HCT116 (cell line): ENCODE measurements at regions not wholly inside any gene's neighbourhood (a gene's known extent, or its start where the extent isn't known, plus 50 kb on each side); places are given as distances from the start of the nearest gene placed in this dataset.
A peak's percentile ranks its signal among the peaks of the same experiment; 100 is the strongest.

Source experiments
- ATAC-seq: fragments of 200-7000 bp; cut with Tn5 transposase; 2 replicates; pipeline ENCODE4 v1.9.1; 2020; ENCODE audit warnings: mild to moderate bottlenecking, moderate library complexity
- BruUV-seq: library from RNA; stranded (reverse); fragments of 400-500 nt; replicated peaks from 2 replicates; lab custom pipeline; 2021; lab: Mats Ljungman, UMichigan
- CTCF ChIA-PET: fragments of 300-600 bp; sonication (Branson Sonifier 250); formaldehyde crosslinking; loops from one replicate; lab custom pipeline; 2021; ENCODE audit warnings: antibody characterized with exemption; lab: Charles Lee
- POLR2A ChIA-PET: fragments of 300-600, 350-600 bp; sonication (Branson Sonifier 250); formaldehyde crosslinking; loops from one replicate; lab custom pipeline; 2021; ENCODE audit warnings: antibody characterized with exemption; lab: Charles Lee
- RAD21 ChIA-PET, 2 experiments: fragments of 300-600 bp; sonication (Branson Sonifier 250); formaldehyde crosslinking; loops; one replicate each; lab custom pipeline; 2023; ENCODE audit warnings: low total read pairs in 2 of 2; ENCODE audit not compliant: uncharacterized antibody in 2 of 2, unreplicated experiment in 2 of 2, low non-redundant PET in 1 of 2; lab: Charles Lee
- DNase-seq: peaks from one replicate; pipeline ENCODE4 v3.0.0-alpha.2; 2010; ENCODE audit warnings: low read depth, low spot score
- H2AFZ ChIP-seq: fragments of 200-600 bp; shearing (Covaris generic), sonication (generic); 2 replicates; pipeline ENCODE4 v1.6.1; 2017; ENCODE audit warnings: low read depth, mixed run types, mixed read lengths, antibody characterized with exemption, low read length; ENCODE audit not compliant: poor library complexity, severe bottlenecking
- H3K27ac ChIP-seq: 2 replicates; pipeline ENCODE4 v1.5.1; 2012; ENCODE audit warnings: low read depth, low read length
- H3K27me3 ChIP-seq: fragments of 200-600 bp; sonication (generic); 2 replicates; pipeline ENCODE4 v1.6.1; 2016; ENCODE audit warnings: mixed run types, low read length, mixed read lengths; ENCODE audit not compliant: insufficient read depth
- H3K36me3 ChIP-seq, 2 experiments: fragments of 200-500 bp in 1 of 2; fragments of 200-600 bp in 1 of 2; sonication (Bioruptor generic) in 1 of 2; sonication (generic) in 1 of 2; 2 replicates each; pipeline versions ENCODE4 v1.5.1 to v1.6.1; 2014 to 2016; ENCODE audit warnings: low read length in 2 of 2, inconsistent platforms in 1 of 2, mixed read lengths in 1 of 2, mixed run types in 1 of 2; ENCODE audit not compliant: insufficient read depth in 2 of 2, control insufficient read depth in 1 of 2
- H3K4me1 ChIP-seq, 2 experiments: fragments of 200-600 bp in 1 of 2; sonication (generic) in 1 of 2; 2 replicates each; pipeline versions ENCODE4 v1.5.1 to v1.6.1; 2012 to 2017; ENCODE audit warnings: low read length in 2 of 2, inconsistent platforms in 1 of 2, mild to moderate bottlenecking in 1 of 2, mixed read lengths in 1 of 2, mixed run types in 1 of 2, moderate library complexity in 1 of 2; ENCODE audit not compliant: insufficient read depth in 2 of 2, control insufficient read depth in 1 of 2
- H3K4me2 ChIP-seq: fragments of 200-600 bp; sonication (generic); 2 replicates; pipeline ENCODE4 v1.6.1; 2017; ENCODE audit warnings: mixed run types, low read length, mixed read lengths
- H3K4me3 ChIP-seq, 2 experiments: fragments of 200-600 bp in 1 of 2; sonication (generic) in 1 of 2; replicated peaks in 1 of 2; 2 replicates each; pipeline ENCODE4 v1.5.1; 2011 to 2016; ENCODE audit warnings: low read length in 2 of 2, control low read depth in 1 of 2, low read depth in 1 of 2, mild to moderate bottlenecking in 1 of 2, mixed read lengths in 1 of 2, mixed run types in 1 of 2
- H3K79me2 ChIP-seq: fragments of 200-600 bp; sonication (generic); 2 replicates; pipeline ENCODE4 v1.6.1; 2017; ENCODE audit warnings: mild to moderate bottlenecking, mixed run types, low read length, moderate library complexity, mixed read lengths; ENCODE audit not compliant: insufficient read depth
- H3K9ac ChIP-seq: fragments of 200-600 bp; sonication (generic); 2 replicates; pipeline ENCODE4 v1.6.1; 2016; ENCODE audit warnings: low read length, mixed read lengths
- H3K9me2 ChIP-seq: fragments of 200-600 bp; sonication (generic), shearing (Covaris generic); 2 replicates; pipeline ENCODE4 v1.6.1; 2017; ENCODE audit warnings: mixed run types, mild to moderate bottlenecking, moderate library complexity; ENCODE audit not compliant: insufficient read depth
- H3K9me3 ChIP-seq, 2 experiments: fragments of 200-500 bp in 1 of 2; fragments of 200-600 bp in 1 of 2; sonication (Bioruptor generic) in 1 of 2; sonication (generic) in 1 of 2; 2 replicates each; pipeline ENCODE4 v1.6.1; 2014 to 2017; ENCODE audit warnings: low read length in 2 of 2, mixed read lengths in 2 of 2, inconsistent platforms in 1 of 2, low read depth in 1 of 2, mild to moderate bottlenecking in 1 of 2, mixed run types in 1 of 2, moderate library complexity in 1 of 2; ENCODE audit not compliant: control insufficient read depth in 1 of 2, insufficient read depth in 1 of 2
- H4K20me1 ChIP-seq: fragments of 200-600 bp; sonication (generic), shearing (Covaris generic); 2 replicates; pipeline ENCODE4 v1.6.1; 2017; ENCODE audit warnings: mixed run types, mild to moderate bottlenecking, moderate library complexity; ENCODE audit not compliant: insufficient read depth
- EGR1 ChIP-seq: IDR thresholded peaks from 2 replicates; pipeline ENCODE4 v1.6.1; 2012; ENCODE audit warnings: low read depth
- POLR2AphosphoS5 ChIP-seq: IDR thresholded peaks from 2 replicates; pipeline ENCODE4 v1.6.1; 2011; ENCODE audit warnings: mild to moderate bottlenecking, low read depth, low read length, moderate library complexity
- RAD21 ChIP-seq: IDR thresholded peaks from 2 replicates; pipeline ENCODE4 v1.6.1; 2012; ENCODE audit warnings: low read depth, mild to moderate bottlenecking
- SP1 ChIP-seq: IDR thresholded peaks from 2 replicates; pipeline ENCODE4 v1.6.1; 2012; ENCODE audit warnings: low read depth
- SRF ChIP-seq: IDR thresholded peaks from 2 replicates; pipeline ENCODE4 v1.6.1; 2012; ENCODE audit warnings: low read depth
- TCF7L2 ChIP-seq: IDR thresholded peaks from 2 replicates; pipeline ENCODE4 v1.7.0; 2011; ENCODE audit warnings: borderline replicate concordance, inconsistent platforms; ENCODE audit not compliant: insufficient read depth, insufficient read length; ENCODE audit errors: extremely low read depth
- YY1 ChIP-seq: IDR thresholded peaks from 2 replicates; pipeline ENCODE4 v1.6.1; 2011; ENCODE audit warnings: low read length, low read depth, moderate library complexity, mild to moderate bottlenecking; ENCODE audit not compliant: insufficient replicate concordance; ENCODE audit errors: extremely low read depth
- ZFX ChIP-seq: fragments of 450-650 bp; IDR thresholded peaks from 2 replicates; pipeline ENCODE4 v1.6.1; 2017
- intact Hi-C: fragments of 100-400 bp; cut with micrococcal nuclease; formaldehyde crosslinking; loops from 2 replicates; pipeline ENCODE4 v1.10.0; 2022
- TF ChIP-seq, protein P1 (sequence below): IDR thresholded peaks from 2 replicates; pipeline ENCODE4 v1.6.1; 2012

DNA sequence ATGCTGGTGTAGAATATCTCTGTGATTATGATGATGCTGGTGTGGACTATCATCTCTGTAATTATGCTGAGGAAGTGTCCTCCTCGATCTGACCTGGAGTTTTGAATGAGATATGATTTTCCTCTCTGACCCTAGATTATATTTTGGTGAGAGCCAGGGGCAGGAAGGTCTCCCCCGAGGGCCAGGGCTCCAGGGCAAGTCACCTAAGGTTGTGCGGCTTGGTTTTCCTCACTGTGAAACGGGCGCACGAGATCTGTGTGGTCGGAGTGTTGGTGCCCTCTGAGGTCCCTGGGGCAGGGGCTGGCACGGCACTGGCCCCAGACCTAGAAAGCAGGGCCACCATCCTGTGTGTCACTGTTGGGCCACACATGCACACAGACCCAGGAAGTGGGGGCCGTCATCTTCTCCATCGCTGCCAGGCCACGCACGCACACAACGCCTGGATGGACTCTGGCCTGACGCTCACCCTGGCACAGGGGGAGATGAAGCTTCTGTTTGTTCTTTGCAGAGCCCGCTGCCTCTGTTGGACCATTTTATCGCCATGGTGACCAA lies 67.7 kb upstream of the ZNF469 start:
- Histone ChIP-seq H3K36me3 (no peaks in the 10 kb centered on the region), H3K79me2 (no peaks in the 10 kb centered on the region), H3K4me3 (peak overlapping the region in 1 of 2 experiments; percentile 30; a peak in 2 of 4 replicates), H3K9me3 (peaks cover 0 to 10% of the 10 kb centered on the region in 2 experiments; a peak in 1 of 4 replicates), H3K9me2 (no peaks in the 10 kb centered on the region), H3K9ac (peak overlapping the region; percentile 40), H3K27me3 (no peaks in the 10 kb centered on the region), H4K20me1 (no peaks in the 10 kb centered on the region), H2AFZ (no peak overlapping the region), H3K4me1 (peaks cover 11 to 23% of the 10 kb centered on the region in 2 experiments), H3K4me2 (peak overlapping the region; percentile 65), H3K27ac (no peak overlapping the region; the same call in 1 of the 2 replicates)
- POLR2A ChIA-PET = interaction anchor here (0.5 to 0.9 kb wide), 2 partner anchors 16 to 148 kb away, joined by 3 read pairs; no protein-coding TSS in a partner anchor
- TF ChIP-seq SRF (no peak), TCF7L2 (no peak)
- DNase-seq (no peak), ATAC-seq (0 out of 2 replicates have a peak, but pooled peaks have one; percentile 2)
- intact Hi-C loops = no loop called here
- RAD21 ChIA-PET = no interaction called here
- BruUV-seq = no TSS peak
- CTCF ChIA-PET = no interaction called here

GRCh38 chr16:88315543-88316105 lies 67.1 kb upstream of the ZNF469 start:
- DNase-seq (peak; percentile 40), ATAC-seq (peak; percentile 97)
- Histone ChIP-seq H3K27ac (peak overlapping the region; percentile 3; the same call in 1 of the 2 replicates), H3K36me3 (no peaks in the 10 kb centered on the region), H2AFZ (no peak overlapping the region), H3K4me2 (peak overlapping the region; percentile 65), H3K9me2 (no peaks in the 10 kb centered on the region), H3K79me2 (no peaks in the 10 kb centered on the region), H3K27me3 (no peaks in the 10 kb centered on the region), H3K4me1 (peaks cover 11 to 21% of the 10 kb centered on the region in 2 experiments), H3K4me3 (peak overlapping the region; percentile 15 to 30; a peak in 2 of 4 replicates), H4K20me1 (no peaks in the 10 kb centered on the region), H3K9ac (peak overlapping the region; percentile 40), H3K9me3 (peaks cover 0 to 11% of the 10 kb centered on the region in 2 experiments; a peak in 1 of 4 replicates)
- RAD21 ChIA-PET = no interaction called here
- intact Hi-C loops = no loop called here
- no TSS peak for BruUV-seq
- TF ChIP-seq YY1 (peak; percentile 25), RAD21 (no peak), ZFX (peak; percentile 39; the same call in 1 of the 2 replicates), EGR1 (no peak), TCF7L2 (peak; percentile 59), POLR2AphosphoS5 (peak; percentile 54), SP1 (peak; percentile 63; the same call in 1 of the 2 replicates)
- TF ChIP-seq, protein P1, sequence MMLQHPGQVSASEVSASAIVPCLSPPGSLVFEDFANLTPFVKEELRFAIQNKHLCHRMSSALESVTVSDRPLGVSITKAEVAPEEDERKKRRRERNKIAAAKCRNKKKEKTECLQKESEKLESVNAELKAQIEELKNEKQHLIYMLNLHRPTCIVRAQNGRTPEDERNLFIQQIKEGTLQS = no peak
- POLR2A ChIA-PET = interaction anchor here (0.5 to 0.9 kb wide), 2 partner anchors 17 to 149 kb away, joined by 3 read pairs; no protein-coding TSS in a partner anchor
- CTCF ChIA-PET = interaction anchor here (0.6 to 1.4 kb wide), 2 partner anchors 29 to 443 kb away, joined by 4 to 6 read pairs; no protein-coding TSS in a partner anchor
